ENCODE measurements at regions not wholly inside any gene's neighbourhood (a gene's known extent, or its start where the extent isn't known, plus 50 kb on each side); places are given as distances from the start of the nearest gene placed in this dataset.

- H3K36me3 ChIP-seq (ENCODE audit: control insufficient read depth in 2 of 2, insufficient read depth in 2 of 2, low read length in 1 of 2): no peaks in the 10 kb centered on the region
- H3K27ac ChIP-seq (ENCODE audit: low read depth in 2 of 2, low read length in 1 of 2): no peak overlapping the region
- no peak overlapping the region for H3K4me3 ChIP-seq (ENCODE audit: low read depth in 1 of 2, low read length in 2 of 2)
- no peaks in the 10 kb centered on the region for H3K9me3 ChIP-seq (ENCODE audit: control insufficient read depth in 2 of 2, insufficient read depth in 1 of 2, low read depth in 1 of 2, low read length in 1 of 2)
- no peaks in the 10 kb centered on the region for H3K4me1 ChIP-seq (ENCODE audit: control insufficient read depth in 2 of 2, insufficient read depth in 2 of 2, low read length in 1 of 2)
- 26 to 63% methylated on average over 2 of the region's 2 CpGs for WGBS, 2 donors
- H3K27me3 ChIP-seq (ENCODE audit: control insufficient read depth in 1 of 2, insufficient read depth in 2 of 2, low read length in 2 of 2): no peaks in the 10 kb centered on the region
Observed at GRCh38 chr2:189327879-189328847, 113.1 kb upstream of the WDR75 start.

DNA sequence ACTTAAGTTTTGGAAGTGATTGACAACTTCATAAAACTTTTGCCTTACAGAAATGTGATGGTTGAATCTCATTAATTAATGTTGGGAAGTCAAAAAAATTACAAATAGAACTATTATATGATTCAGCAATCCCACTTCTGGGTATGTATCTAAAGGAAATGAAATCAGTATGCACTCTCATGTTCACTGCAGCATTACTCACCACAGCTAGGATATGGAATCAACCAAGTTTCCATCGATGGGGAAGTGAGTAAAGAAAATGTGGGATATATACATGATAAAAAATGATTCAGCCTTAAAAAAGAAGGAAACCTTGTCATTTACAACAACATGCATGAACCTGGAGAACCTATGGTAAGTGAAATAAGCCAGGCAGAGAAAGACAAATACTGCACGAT, 112.4 kb upstream of the WDR75 start:
- WGBS, 2 donors: 91% methylated on average over 2 of the region's 2 CpGs
- Histone ChIP-seq H3K9me3 (ENCODE audit: control insufficient read depth in 2 of 2, insufficient read depth in 1 of 2, low read depth in 1 of 2, low read length in 1 of 2) (no peaks in the 10 kb centered on the region), H3K4me1 (ENCODE audit: control insufficient read depth in 2 of 2, insufficient read depth in 2 of 2, low read length in 1 of 2) (no peaks in the 10 kb centered on the region), H3K36me3 (ENCODE audit: control insufficient read depth in 2 of 2, insufficient read depth in 2 of 2, low read length in 1 of 2) (no peaks in the 10 kb centered on the region), H3K27me3 (ENCODE audit: control insufficient read depth in 1 of 2, insufficient read depth in 2 of 2, low read length in 2 of 2) (no peaks in the 10 kb centered on the region), H3K4me3 (ENCODE audit: low read depth in 1 of 2, low read length in 2 of 2) (no peak overlapping the region), H3K27ac (ENCODE audit: low read depth in 2 of 2, low read length in 1 of 2) (no peak overlapping the region)

GRCh38 chr2:189336276-189336975, 104.8 kb upstream of the WDR75 start:
- H3K36me3 ChIP-seq (ENCODE audit: control insufficient read depth in 2 of 2, insufficient read depth in 2 of 2, low read length in 1 of 2): no peaks in the 10 kb centered on the region
- H3K4me3 ChIP-seq (ENCODE audit: low read depth in 1 of 2, low read length in 2 of 2): no peak overlapping the region
- no peaks in the 10 kb centered on the region for H3K9me3 ChIP-seq (ENCODE audit: control insufficient read depth in 2 of 2, insufficient read depth in 1 of 2, low read depth in 1 of 2, low read length in 1 of 2)
- no peak overlapping the region for H3K27ac ChIP-seq (ENCODE audit: low read depth in 2 of 2, low read length in 1 of 2)
- no peaks in the 10 kb centered on the region for H3K27me3 ChIP-seq (ENCODE audit: control insufficient read depth in 1 of 2, insufficient read depth in 2 of 2, low read length in 2 of 2)
- WGBS, 2 donors: 65 to 66% methylated on average over 2 of the region's 2 CpGs
- H3K4me1 ChIP-seq (ENCODE audit: control insufficient read depth in 2 of 2, insufficient read depth in 2 of 2, low read length in 1 of 2): no peaks in the 10 kb centered on the region

DNA sequence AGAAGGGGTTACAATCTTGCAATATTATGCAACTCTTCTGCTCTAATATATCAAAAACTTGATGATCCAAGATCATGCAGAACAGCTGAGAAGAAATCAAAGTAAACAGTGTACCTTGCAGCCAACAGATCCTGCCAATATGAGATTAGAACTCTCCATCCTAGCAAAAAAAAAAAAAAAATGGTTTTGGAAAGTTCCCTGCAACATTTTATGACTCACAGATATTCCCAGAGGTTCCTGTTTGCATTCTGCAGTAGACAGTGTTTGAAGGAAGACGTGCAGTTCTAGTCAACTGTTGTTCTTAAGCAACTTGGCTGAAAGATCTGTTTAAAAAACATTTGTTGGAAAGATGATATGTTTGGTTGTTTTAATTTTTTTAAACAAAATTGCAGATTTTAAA, 103.6 kb upstream of the WDR75 start:
- 26 to 31% methylated on average over 1 of the region's 1 CpG for WGBS, 2 donors
- H3K9me3 ChIP-seq (ENCODE audit: control insufficient read depth in 2 of 2, insufficient read depth in 1 of 2, low read depth in 1 of 2, low read length in 1 of 2): no peaks in the 10 kb centered on the region
- no peaks in the 10 kb centered on the region for H3K36me3 ChIP-seq (ENCODE audit: control insufficient read depth in 2 of 2, insufficient read depth in 2 of 2, low read length in 1 of 2)
- H3K4me3 ChIP-seq (ENCODE audit: low read depth in 1 of 2, low read length in 2 of 2): no peak overlapping the region
- no peak overlapping the region for H3K27ac ChIP-seq (ENCODE audit: low read depth in 2 of 2, low read length in 1 of 2)
- no peaks in the 10 kb centered on the region for H3K4me1 ChIP-seq (ENCODE audit: control insufficient read depth in 2 of 2, insufficient read depth in 2 of 2, low read length in 1 of 2)
- H3K27me3 ChIP-seq (ENCODE audit: control insufficient read depth in 1 of 2, insufficient read depth in 2 of 2, low read length in 2 of 2): no peaks in the 10 kb centered on the region

GRCh38 chr2:189338115-189338514, 103.2 kb upstream of the WDR75 start:
- H3K27me3 ChIP-seq (ENCODE audit: control insufficient read depth in 1 of 2, insufficient read depth in 2 of 2, low read length in 2 of 2): no peaks in the 10 kb centered on the region
- H3K27ac ChIP-seq (ENCODE audit: low read depth in 2 of 2, low read length in 1 of 2): peak overlapping the region; percentile 18 to 71
- 37 to 68% methylated on average over 3 of the region's 3 CpGs for WGBS, 2 donors
- no peaks in the 10 kb centered on the region for H3K4me1 ChIP-seq (ENCODE audit: control insufficient read depth in 2 of 2, insufficient read depth in 2 of 2, low read length in 1 of 2)
- no peaks in the 10 kb centered on the region for H3K36me3 ChIP-seq (ENCODE audit: control insufficient read depth in 2 of 2, insufficient read depth in 2 of 2, low read length in 1 of 2)
- no peaks in the 10 kb centered on the region for H3K9me3 ChIP-seq (ENCODE audit: control insufficient read depth in 2 of 2, insufficient read depth in 1 of 2, low read depth in 1 of 2, low read length in 1 of 2)
- H3K4me3 ChIP-seq (ENCODE audit: low read depth in 1 of 2, low read length in 2 of 2): no peak overlapping the region

GRCh38 chr2:189341077-189341476, 100.2 kb upstream of the WDR75 start:
- no peak overlapping the region for H3K4me3 ChIP-seq (ENCODE audit: low read depth in 1 of 2, low read length in 2 of 2)
- no peaks in the 10 kb centered on the region for H3K9me3 ChIP-seq (ENCODE audit: control insufficient read depth in 2 of 2, insufficient read depth in 1 of 2, low read depth in 1 of 2, low read length in 1 of 2)
- no peaks in the 10 kb centered on the region for H3K4me1 ChIP-seq (ENCODE audit: control insufficient read depth in 2 of 2, insufficient read depth in 2 of 2, low read length in 1 of 2)
- H3K27me3 ChIP-seq (ENCODE audit: control insufficient read depth in 1 of 2, insufficient read depth in 2 of 2, low read length in 2 of 2): no peaks in the 10 kb centered on the region
- WGBS, 2 donors: 94 to 96% methylated on average over 1 of the region's 1 CpG
- no peaks in the 10 kb centered on the region for H3K36me3 ChIP-seq (ENCODE audit: control insufficient read depth in 2 of 2, insufficient read depth in 2 of 2, low read length in 1 of 2)
- no peak overlapping the region for H3K27ac ChIP-seq (ENCODE audit: low read depth in 2 of 2, low read length in 1 of 2)

- H3K4me3 ChIP-seq (ENCODE audit: low read depth in 1 of 2, low read length in 2 of 2): no peak overlapping the region
- H3K27me3 ChIP-seq (ENCODE audit: control insufficient read depth in 1 of 2, insufficient read depth in 2 of 2, low read length in 2 of 2): no peaks in the 10 kb centered on the region
- 76 to 89% methylated on average over 2 of the region's 2 CpGs for WGBS, 2 donors
- no peaks in the 10 kb centered on the region for H3K9me3 ChIP-seq (ENCODE audit: control insufficient read depth in 2 of 2, insufficient read depth in 1 of 2, low read depth in 1 of 2, low read length in 1 of 2)
- no peaks in the 10 kb centered on the region for H3K36me3 ChIP-seq (ENCODE audit: control insufficient read depth in 2 of 2, insufficient read depth in 2 of 2, low read length in 1 of 2)
- H3K4me1 ChIP-seq (ENCODE audit: control insufficient read depth in 2 of 2, insufficient read depth in 2 of 2, low read length in 1 of 2): no peaks in the 10 kb centered on the region
- no peak overlapping the region for H3K27ac ChIP-seq (ENCODE audit: low read depth in 2 of 2, low read length in 1 of 2)
Observed at GRCh38 chr2:189344043-189344442, 97.2 kb upstream of the WDR75 start.

GRCh38 chr2:189347540-189347939, 93.7 kb upstream of the WDR75 start:
- no peaks in the 10 kb centered on the region for H3K9me3 ChIP-seq (ENCODE audit: control insufficient read depth in 2 of 2, insufficient read depth in 1 of 2, low read depth in 1 of 2, low read length in 1 of 2)
- H3K36me3 ChIP-seq (ENCODE audit: control insufficient read depth in 2 of 2, insufficient read depth in 2 of 2, low read length in 1 of 2): no peaks in the 10 kb centered on the region
- no peak overlapping the region for H3K4me3 ChIP-seq (ENCODE audit: low read depth in 1 of 2, low read length in 2 of 2)
- 6 to 11% methylated on average over 1 of the region's 1 CpG for WGBS, 2 donors
- no peak overlapping the region for H3K27ac ChIP-seq (ENCODE audit: low read depth in 2 of 2, low read length in 1 of 2)
- H3K27me3 ChIP-seq (ENCODE audit: control insufficient read depth in 1 of 2, insufficient read depth in 2 of 2, low read length in 2 of 2): no peaks in the 10 kb centered on the region
- no peaks in the 10 kb centered on the region for H3K4me1 ChIP-seq (ENCODE audit: control insufficient read depth in 2 of 2, insufficient read depth in 2 of 2, low read length in 1 of 2)

- 39 to 65% methylated on average over 1 of the region's 1 CpG for WGBS, 2 donors
- H3K4me3 ChIP-seq (ENCODE audit: low read depth in 1 of 2, low read length in 2 of 2): no peak overlapping the region
- H3K27ac ChIP-seq (ENCODE audit: low read depth in 2 of 2, low read length in 1 of 2): peak overlapping the region in 1 of 2 donors; percentile 21
Observed at GRCh38 chr2:189348369-189348768, 92.9 kb upstream of the WDR75 start.

More at GRCh38 chr2:189348369-189348768, 92.9 kb upstream of the WDR75 start:
- H3K9me3 ChIP-seq (ENCODE audit: control insufficient read depth in 2 of 2, insufficient read depth in 1 of 2, low read depth in 1 of 2, low read length in 1 of 2): no peaks in the 10 kb centered on the region
- H3K36me3 ChIP-seq (ENCODE audit: control insufficient read depth in 2 of 2, insufficient read depth in 2 of 2, low read length in 1 of 2): no peaks in the 10 kb centered on the region
- no peaks in the 10 kb centered on the region for H3K27me3 ChIP-seq (ENCODE audit: control insufficient read depth in 1 of 2, insufficient read depth in 2 of 2, low read length in 2 of 2)
- H3K4me1 ChIP-seq (ENCODE audit: control insufficient read depth in 2 of 2, insufficient read depth in 2 of 2, low read length in 1 of 2): no peaks in the 10 kb centered on the region

All from esophagus (tissue), 2 donors.